Amygdala (tissue), 56 donors: ENCODE measurements at regions not wholly inside any gene's neighbourhood (a gene's known extent, or its start where the extent isn't known, plus 50 kb on each side); places are given as distances from the start of the nearest gene placed in this dataset.
"Not testable (repeated sequence)": the region's sequence is repeated elsewhere in the genome, so short reads cannot be mapped to it uniquely, and the experiment has no call there.

Experiments
- DNase-seq, 56 donors: peaks; one replicate each; lab custom pipeline; 2025; lab: John Stamatoyannopoulos, UW

GRCh38 chrX:145881175-145881995, 63.8 kb downstream of the SLITRK2 start:
- DNase-seq = no peak

GRCh38 chrX:145886469-145886868, 68.8 kb downstream of the SLITRK2 start:
- DNase-seq = no peak

- peak in 2 of 56 donors; percentile 5 for DNase-seq
Observed at GRCh38 chrX:145910017-145910416, 92.4 kb downstream of the SLITRK2 start.

- no peak for DNase-seq
Observed at GRCh38 chrX:145919400-145919799, 101.8 kb downstream of the SLITRK2 start.

GRCh38 chrX:145923376-145923775, 105.7 kb downstream of the SLITRK2 start:
- no peak for DNase-seq

GRCh38 chrX:145936769-145937168, 119.1 kb downstream of the SLITRK2 start:
- no peak for DNase-seq

GRCh38 chrX:145949056-145949455, 131.4 kb downstream of the SLITRK2 start:
- DNase-seq = no peak

GRCh38 chrX:145953628-145954027, 136.0 kb downstream of the SLITRK2 start:
- no peak for DNase-seq

GRCh38 chrX:145990051-145990450, 172.4 kb downstream of the SLITRK2 start:
- no peak for DNase-seq

GRCh38 chrX:146006637-146007036, 189.0 kb downstream of the SLITRK2 start:
- DNase-seq = no peak

GRCh38 chrX:146036000-146036399, 218.4 kb downstream of the SLITRK2 start:
- no peak for DNase-seq

GRCh38 chrX:146041741-146042140, 224.1 kb downstream of the SLITRK2 start:
- DNase-seq = no peak

- DNase-seq = not testable (repeated sequence)
Observed at GRCh38 chrX:146046011-146046715, 228.5 kb downstream of the SLITRK2 start.

- DNase-seq = not testable (repeated sequence)
Observed at GRCh38 chrX:146049568-146049967, 231.9 kb downstream of the SLITRK2 start.

- DNase-seq = no peak
Observed at GRCh38 chrX:146054311-146054710, 236.7 kb downstream of the SLITRK2 start.

- DNase-seq = no peak
Observed at GRCh38 chrX:146055733-146056132, 238.1 kb downstream of the SLITRK2 start.

- no peak for DNase-seq
Observed at GRCh38 chrX:146056511-146057081, 239.0 kb downstream of the SLITRK2 start.

GRCh38 chrX:146064156-146064555, 246.5 kb downstream of the SLITRK2 start:
- DNase-seq = no peak

- no peak for DNase-seq
Observed at GRCh38 chrX:146090732-146091131, 273.1 kb downstream of the SLITRK2 start.

- DNase-seq = no peak
Observed at GRCh38 chrX:146109362-146109761, 291.7 kb downstream of the SLITRK2 start.

- DNase-seq = not testable (repeated sequence)
Observed at GRCh38 chrX:146119074-146119473, 301.4 kb downstream of the SLITRK2 start.

- no peak for DNase-seq
Observed at GRCh38 chrX:146127617-146128016, 310.0 kb downstream of the SLITRK2 start.
